ENCODE measurements at regions not wholly inside any gene's neighbourhood (a gene's known extent, or its start where the extent isn't known, plus 50 kb on each side); places are given as distances from the start of the nearest gene placed in this dataset.
"Not testable (repeated sequence)": the region's sequence is repeated elsewhere in the genome, so short reads cannot be mapped to it uniquely, and the experiment has no call there.

GRCh38 chr7:79610748-79611304, 157.4 kb upstream of the MAGI2 start:
- ChIA-PET CTCF (no interaction called here), POLR2A (no interaction called here)
- DNase-seq (ENCODE audit: extremely low spot score) = no peak
- no peak for TF ChIP-seq CTCF (IDR thresholded peaks at IDR 0.05; ENCODE audit: control extremely low read depth, extremely low read depth, low read depth, missing control alignments)

GRCh38 chr7:79610313-79610712, 156.8 kb upstream of the MAGI2 start:
- POLR2A ChIA-PET = no interaction called here
- CTCF ChIA-PET = no interaction called here
- DNase-seq (ENCODE audit: extremely low spot score) = no peak
- no peak for TF ChIP-seq CTCF (IDR thresholded peaks at IDR 0.05; ENCODE audit: control extremely low read depth, extremely low read depth, low read depth, missing control alignments)

DNA sequence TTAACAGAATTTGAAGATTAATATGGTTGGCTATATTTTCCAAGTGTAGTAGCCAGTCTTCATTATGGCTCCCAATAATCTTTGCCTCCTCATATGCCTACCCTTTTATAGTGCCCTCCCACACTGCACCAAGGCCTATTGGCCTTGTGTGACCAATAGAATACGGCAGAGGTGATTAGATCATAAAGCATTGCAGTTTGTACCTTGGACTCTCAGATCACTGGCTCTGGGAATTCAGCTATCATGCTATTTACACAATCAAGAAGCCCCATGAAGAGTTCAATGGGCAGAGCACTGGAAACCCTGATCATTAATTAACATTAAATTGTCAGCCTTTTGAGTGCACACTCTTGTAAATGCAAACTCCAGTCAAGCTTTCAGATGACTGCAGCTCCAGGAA, 154.5 kb upstream of the MAGI2 start:
- POLR2A ChIA-PET = no interaction called here
- CTCF ChIA-PET = interaction anchor here (1.5 kb wide), 1 partner anchor 12 kb away, joined by 4 read pairs; no protein-coding TSS in a partner anchor
- TF ChIP-seq CTCF (IDR thresholded peaks at IDR 0.05; ENCODE audit: control extremely low read depth, extremely low read depth, low read depth, missing control alignments) = no peak
- DNase-seq (ENCODE audit: extremely low spot score) = no peak

GRCh38 chr7:79604841-79605240, 151.4 kb upstream of the MAGI2 start:
- no peak for DNase-seq (ENCODE audit: extremely low spot score)
- TF ChIP-seq CTCF (IDR thresholded peaks at IDR 0.05; ENCODE audit: control extremely low read depth, extremely low read depth, low read depth, missing control alignments) = no peak
- POLR2A ChIA-PET = no interaction called here
- CTCF ChIA-PET = no interaction called here

DNA sequence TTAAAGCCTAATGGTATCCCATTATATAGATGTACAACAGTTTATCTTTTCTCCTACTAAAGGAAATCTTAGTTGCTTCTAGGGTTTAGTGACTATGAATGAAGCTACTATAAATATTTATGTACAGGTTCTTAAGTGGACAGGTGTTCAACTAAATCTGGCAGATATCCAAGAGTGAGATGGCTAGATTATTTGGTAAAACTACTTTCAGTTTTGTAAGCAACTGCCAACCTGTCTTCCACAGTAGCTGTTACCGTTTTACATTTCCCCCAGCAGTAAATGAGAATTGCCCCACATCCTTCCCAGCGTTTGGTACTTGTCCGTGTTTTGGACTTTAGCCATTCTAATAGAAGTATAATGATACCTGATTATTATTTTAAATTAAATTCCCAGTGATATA, 144.9 kb upstream of the MAGI2 start:
- no peak for DNase-seq (ENCODE audit: extremely low spot score)
- CTCF ChIA-PET = no interaction called here
- TF ChIP-seq CTCF (IDR thresholded peaks at IDR 0.05; ENCODE audit: control extremely low read depth, extremely low read depth, low read depth, missing control alignments) = no peak
- POLR2A ChIA-PET = no interaction called here

- POLR2A ChIA-PET; DNase-seq (ENCODE audit: extremely low spot score); CTCF ChIA-PET: not testable (repeated sequence)
Observed at GRCh38 chr7:79594671-79595070, 141.2 kb upstream of the MAGI2 start.

- no peak for TF ChIP-seq CTCF (IDR thresholded peaks at IDR 0.05; ENCODE audit: control extremely low read depth, extremely low read depth, low read depth, missing control alignments)
- ChIA-PET POLR2A (no interaction called here), CTCF (no interaction called here)
- no peak for DNase-seq (ENCODE audit: extremely low spot score)
Observed at GRCh38 chr7:79593866-79594301, 140.4 kb upstream of the MAGI2 start.
